ENCODE measurements at regions not wholly inside any gene's neighbourhood (a gene's known extent, or its start where the extent isn't known, plus 50 kb on each side); places are given as distances from the start of the nearest gene placed in this dataset.

DNA sequence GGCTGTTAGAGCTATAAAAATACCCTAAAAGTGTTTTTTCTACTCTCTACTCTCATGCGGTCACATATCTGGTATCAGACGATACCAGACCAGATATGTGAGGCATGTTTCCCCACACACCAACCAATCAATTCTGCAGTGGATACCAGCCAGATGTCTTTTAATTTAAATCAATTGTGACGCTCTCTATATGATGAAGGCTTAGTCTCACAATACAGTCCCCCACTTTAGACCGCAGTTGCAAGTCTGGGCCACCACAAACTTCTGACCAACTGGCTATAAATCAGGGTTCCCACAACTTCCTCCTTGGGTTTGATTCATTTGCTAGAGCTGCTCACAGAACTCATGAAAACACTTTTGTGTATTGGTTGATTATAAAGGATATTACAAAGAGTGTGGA, 586.1 kb upstream of the ZP4 start:
- Histone ChIP-seq H2AFZ (ENCODE audit: low read depth, low read length) (no peak overlapping the region), H3K9me2 (ENCODE audit: insufficient read depth, low read length) (no peaks in the 10 kb centered on the region), H3F3A (ENCODE audit: insufficient read depth, low read length, poor library complexity, severe bottlenecking) (no peaks in the 10 kb centered on the region), H3K9ac (ENCODE audit: low read length) (no peak overlapping the region), H4K20me1 (ENCODE audit: insufficient read depth) (no peaks in the 10 kb centered on the region), H3K9me3 (ENCODE audit: low read length) (no peaks in the 10 kb centered on the region), H3K27me3 (ENCODE audit: insufficient read depth, low read depth, low read length) (no peaks in the 10 kb centered on the region), H3K4me3 (ENCODE audit: low read length) (no peak overlapping the region), H3K79me2 (replicated peaks; ENCODE audit: insufficient read depth, low read length) (no peaks in the 10 kb centered on the region), H3K27ac (ENCODE audit: low read length) (no peak overlapping the region), H3K4me2 (ENCODE audit: low read length) (no peak overlapping the region), H3K36me3 (ENCODE audit: insufficient read depth, low read length) (no peaks in the 10 kb centered on the region)
- TF ChIP-seq, protein P1, sequence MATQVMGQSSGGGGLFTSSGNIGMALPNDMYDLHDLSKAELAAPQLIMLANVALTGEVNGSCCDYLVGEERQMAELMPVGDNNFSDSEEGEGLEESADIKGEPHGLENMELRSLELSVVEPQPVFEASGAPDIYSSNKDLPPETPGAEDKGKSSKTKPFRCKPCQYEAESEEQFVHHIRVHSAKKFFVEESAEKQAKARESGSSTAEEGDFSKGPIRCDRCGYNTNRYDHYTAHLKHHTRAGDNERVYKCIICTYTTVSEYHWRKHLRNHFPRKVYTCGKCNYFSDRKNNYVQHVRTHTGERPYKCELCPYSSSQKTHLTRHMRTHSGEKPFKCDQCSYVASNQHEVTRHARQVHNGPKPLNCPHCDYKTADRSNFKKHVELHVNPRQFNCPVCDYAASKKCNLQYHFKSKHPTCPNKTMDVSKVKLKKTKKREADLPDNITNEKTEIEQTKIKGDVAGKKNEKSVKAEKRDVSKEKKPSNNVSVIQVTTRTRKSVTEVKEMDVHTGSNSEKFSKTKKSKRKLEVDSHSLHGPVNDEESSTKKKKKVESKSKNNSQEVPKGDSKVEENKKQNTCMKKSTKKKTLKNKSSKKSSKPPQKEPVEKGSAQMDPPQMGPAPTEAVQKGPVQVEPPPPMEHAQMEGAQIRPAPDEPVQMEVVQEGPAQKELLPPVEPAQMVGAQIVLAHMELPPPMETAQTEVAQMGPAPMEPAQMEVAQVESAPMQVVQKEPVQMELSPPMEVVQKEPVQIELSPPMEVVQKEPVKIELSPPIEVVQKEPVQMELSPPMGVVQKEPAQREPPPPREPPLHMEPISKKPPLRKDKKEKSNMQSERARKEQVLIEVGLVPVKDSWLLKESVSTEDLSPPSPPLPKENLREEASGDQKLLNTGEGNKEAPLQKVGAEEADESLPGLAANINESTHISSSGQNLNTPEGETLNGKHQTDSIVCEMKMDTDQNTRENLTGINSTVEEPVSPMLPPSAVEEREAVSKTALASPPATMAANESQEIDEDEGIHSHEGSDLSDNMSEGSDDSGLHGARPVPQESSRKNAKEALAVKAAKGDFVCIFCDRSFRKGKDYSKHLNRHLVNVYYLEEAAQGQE (IDR thresholded peaks at IDR 0.05; ENCODE audit: borderline replicate concordance), result no peak
- TF ChIP-seq RAD21 (conservative IDR thresholded peaks at IDR 0.05) (no peak), MXI1 (conservative IDR thresholded peaks at IDR 0.05; ENCODE audit: poor library complexity, severe bottlenecking) (no peak), EZH2 (IDR thresholded peaks at IDR 0.05; ENCODE audit: borderline replicate concordance, insufficient read depth, low read length, poor library complexity, severe bottlenecking) (no peak), TAF1 (IDR thresholded peaks at IDR 0.05; ENCODE audit: low read depth) (no peak), EP300 (conservative IDR thresholded peaks at IDR 0.05; ENCODE audit: poor library complexity, severe bottlenecking) (no peak)
- TF ChIP-seq, protein P2, sequence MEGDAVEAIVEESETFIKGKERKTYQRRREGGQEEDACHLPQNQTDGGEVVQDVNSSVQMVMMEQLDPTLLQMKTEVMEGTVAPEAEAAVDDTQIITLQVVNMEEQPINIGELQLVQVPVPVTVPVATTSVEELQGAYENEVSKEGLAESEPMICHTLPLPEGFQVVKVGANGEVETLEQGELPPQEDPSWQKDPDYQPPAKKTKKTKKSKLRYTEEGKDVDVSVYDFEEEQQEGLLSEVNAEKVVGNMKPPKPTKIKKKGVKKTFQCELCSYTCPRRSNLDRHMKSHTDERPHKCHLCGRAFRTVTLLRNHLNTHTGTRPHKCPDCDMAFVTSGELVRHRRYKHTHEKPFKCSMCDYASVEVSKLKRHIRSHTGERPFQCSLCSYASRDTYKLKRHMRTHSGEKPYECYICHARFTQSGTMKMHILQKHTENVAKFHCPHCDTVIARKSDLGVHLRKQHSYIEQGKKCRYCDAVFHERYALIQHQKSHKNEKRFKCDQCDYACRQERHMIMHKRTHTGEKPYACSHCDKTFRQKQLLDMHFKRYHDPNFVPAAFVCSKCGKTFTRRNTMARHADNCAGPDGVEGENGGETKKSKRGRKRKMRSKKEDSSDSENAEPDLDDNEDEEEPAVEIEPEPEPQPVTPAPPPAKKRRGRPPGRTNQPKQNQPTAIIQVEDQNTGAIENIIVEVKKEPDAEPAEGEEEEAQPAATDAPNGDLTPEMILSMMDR (IDR thresholded peaks at IDR 0.05; ENCODE audit: poor library complexity, severe bottlenecking), result no peak

DNA sequence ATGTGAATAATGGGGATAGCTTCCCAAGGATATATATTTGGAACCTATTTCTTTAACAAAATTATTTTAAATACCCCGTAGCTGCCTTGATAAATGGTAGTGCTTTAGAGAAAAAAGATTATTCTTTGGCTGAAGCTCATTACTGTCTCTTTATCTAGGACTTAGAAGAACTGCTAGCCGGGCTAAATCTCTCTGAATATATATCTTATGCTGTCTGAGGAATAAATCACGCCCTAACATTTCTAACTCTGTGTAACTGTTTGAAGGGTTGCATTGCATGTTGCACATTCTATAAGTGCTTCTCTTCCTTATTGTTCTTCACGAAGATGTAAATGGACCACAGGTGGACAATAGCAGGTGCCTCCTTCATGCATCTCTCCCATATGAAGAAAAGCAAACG, 585.0 kb upstream of the ZP4 start:
- H3K27ac ChIP-seq (ENCODE audit: low read length), result no peak overlapping the region
- no peaks in the 10 kb centered on the region for H3F3A ChIP-seq (ENCODE audit: insufficient read depth, low read length, poor library complexity, severe bottlenecking)
- no peaks in the 10 kb centered on the region for H3K27me3 ChIP-seq (ENCODE audit: insufficient read depth, low read depth, low read length)
- H3K9ac ChIP-seq (ENCODE audit: low read length), result no peak overlapping the region
- H3K79me2 ChIP-seq (replicated peaks; ENCODE audit: insufficient read depth, low read length), result no peaks in the 10 kb centered on the region
- H3K4me3 ChIP-seq (ENCODE audit: low read length), result no peak overlapping the region
- H4K20me1 ChIP-seq (ENCODE audit: insufficient read depth), result no peaks in the 10 kb centered on the region
- TF ChIP-seq SMC3 (conservative IDR thresholded peaks at IDR 0.05; ENCODE audit: poor library complexity), result no peak
- TF ChIP-seq MXI1 (conservative IDR thresholded peaks at IDR 0.05; ENCODE audit: poor library complexity, severe bottlenecking), result no peak
- TF ChIP-seq, protein P2 (IDR thresholded peaks at IDR 0.05; ENCODE audit: poor library complexity, severe bottlenecking), result no peak
- TF ChIP-seq TAF1 (IDR thresholded peaks at IDR 0.05; ENCODE audit: low read depth), result no peak
- TF ChIP-seq RAD21 (conservative IDR thresholded peaks at IDR 0.05), result no peak
- TF ChIP-seq EZH2 (IDR thresholded peaks at IDR 0.05; ENCODE audit: borderline replicate concordance, insufficient read depth, low read length, poor library complexity, severe bottlenecking), result no peak
- TF ChIP-seq, protein P1 (IDR thresholded peaks at IDR 0.05; ENCODE audit: borderline replicate concordance), result no peak
- no peak for TF ChIP-seq EP300 (conservative IDR thresholded peaks at IDR 0.05; ENCODE audit: poor library complexity, severe bottlenecking)
- TF ChIP-seq POLR2AphosphoS5 (IDR thresholded peaks at IDR 0.05), result no peak
- no peak overlapping the region for H2AFZ ChIP-seq (ENCODE audit: low read depth, low read length)
- no peaks in the 10 kb centered on the region for H3K36me3 ChIP-seq (ENCODE audit: insufficient read depth, low read length)
- no peaks in the 10 kb centered on the region for H3K9me3 ChIP-seq (ENCODE audit: low read length)
- no peaks in the 10 kb centered on the region for H3K9me2 ChIP-seq (ENCODE audit: insufficient read depth, low read length)
- no peak overlapping the region for H3K4me2 ChIP-seq (ENCODE audit: low read length)

Data from neural cell (in vitro differentiated cells).